Prostate gland (tissue), 2 donors: ENCODE measurements at regions not wholly inside any gene's neighbourhood (a gene's known extent, or its start where the extent isn't known, plus 50 kb on each side); places are given as distances from the start of the nearest gene placed in this dataset.

Experiments
- DNase-seq: peaks from one replicate; pipeline ENCODE4 v3.0.0-alpha.2; 2019; ENCODE audit warnings: low spot score
- H3K27ac ChIP-seq, 2 donors: fragments of 200-600 bp; sonication (generic); 2 replicates each; pipeline ENCODE4 v1.5.1; 2017 to 2019
- H3K27me3 ChIP-seq: fragments of 200-600 bp; sonication (generic); replicated peaks from 2 replicates; pipeline ENCODE4 v1.5.1; 2019; ENCODE audit not compliant: insufficient read depth
- H3K36me3 ChIP-seq, 2 donors: fragments of 200-600 bp; sonication (generic); 1 replicate in 1 of 2; 2 replicates in 1 of 2; pipeline versions ENCODE4 v1.5.1 to v1.8.1; 2017 to 2019
- H3K4me1 ChIP-seq: fragments of 200-600 bp; sonication (generic); replicated peaks from 2 replicates; pipeline ENCODE4 v1.5.1; 2019
- H3K4me3 ChIP-seq, 2 donors: fragments of 200-600 bp; sonication (generic); 2 replicates each; pipeline ENCODE4 v1.5.1; 2017 to 2019
- H3K9me3 ChIP-seq: fragments of 200-600 bp; sonication (generic); 2 replicates; pipeline ENCODE4 v1.5.1; 2017
- POLR2A ChIP-seq: fragments of 450-650 bp; IDR thresholded peaks from one replicate; pipeline ENCODE4 v1.6.1; 2016; ENCODE audit warnings: antibody characterized with exemption, mild to moderate bottlenecking
- POLR2AphosphoS5 ChIP-seq: sonication (generic); formaldehyde crosslinking; IDR thresholded peaks from one replicate; pipeline ENCODE4 v1.6.1; 2017; ENCODE audit warnings: antibody characterized with exemption
- WGBS: methylation state at CpG from one replicate; pipeline ENCODE4 v1.1.5; 2018; 5-methylcytosine and 5-hydroxymethylcytosine counted together
- intact Hi-C: fragments of 100-400 bp; cut with DNase I; formaldehyde crosslinking; loops from one replicate; pipeline ENCODE4 v1.14.2; 2022
- TF ChIP-seq, protein P1 (sequence below), 4 experiments: fragments of 200-600 bp in 2 of 4; fragments of 450-650 bp in 2 of 4; sonication (generic) in 2 of 4; IDR thresholded peaks; 1 replicate in 3 of 4; 2 replicates in 1 of 4; pipeline ENCODE4 v1.5.1; 2016 to 2019; ENCODE audit warnings: antibody characterized with exemption in 4 of 4, mild to moderate bottlenecking in 2 of 4, moderate library complexity in 2 of 4

DNA sequence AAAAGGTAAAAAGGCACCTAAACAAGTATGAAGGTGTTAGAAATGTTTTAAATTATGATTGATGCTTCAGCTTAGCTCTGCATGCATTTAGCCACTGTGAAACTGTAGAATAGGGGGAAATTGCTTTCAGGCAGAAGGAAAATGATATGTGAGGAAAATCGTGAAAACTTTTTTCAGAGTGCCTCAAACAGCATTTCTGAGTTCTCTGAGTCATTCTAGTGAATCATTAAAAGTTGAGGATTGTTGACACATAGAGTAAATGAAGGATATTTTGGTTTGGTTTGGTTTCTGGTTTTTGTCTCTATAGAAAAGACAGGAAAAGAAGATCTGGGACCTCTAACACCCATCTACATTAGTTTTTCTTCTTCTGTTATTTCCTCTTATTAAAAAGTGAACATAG, 332.5 kb upstream of the TRAM1L1 start:
- Histone ChIP-seq H3K27ac (no peak overlapping the region), H3K36me3 (no peaks in the 10 kb centered on the region), H3K4me1 (no peaks in the 10 kb centered on the region), H3K9me3 (no peaks in the 10 kb centered on the region), H3K4me3 (no peak overlapping the region), H3K27me3 (no peaks in the 10 kb centered on the region)
- DNase-seq: no peak
- intact Hi-C loops: no loop called here
- TF ChIP-seq POLR2A (no peak), POLR2AphosphoS5 (no peak)
- TF ChIP-seq, protein P1, sequence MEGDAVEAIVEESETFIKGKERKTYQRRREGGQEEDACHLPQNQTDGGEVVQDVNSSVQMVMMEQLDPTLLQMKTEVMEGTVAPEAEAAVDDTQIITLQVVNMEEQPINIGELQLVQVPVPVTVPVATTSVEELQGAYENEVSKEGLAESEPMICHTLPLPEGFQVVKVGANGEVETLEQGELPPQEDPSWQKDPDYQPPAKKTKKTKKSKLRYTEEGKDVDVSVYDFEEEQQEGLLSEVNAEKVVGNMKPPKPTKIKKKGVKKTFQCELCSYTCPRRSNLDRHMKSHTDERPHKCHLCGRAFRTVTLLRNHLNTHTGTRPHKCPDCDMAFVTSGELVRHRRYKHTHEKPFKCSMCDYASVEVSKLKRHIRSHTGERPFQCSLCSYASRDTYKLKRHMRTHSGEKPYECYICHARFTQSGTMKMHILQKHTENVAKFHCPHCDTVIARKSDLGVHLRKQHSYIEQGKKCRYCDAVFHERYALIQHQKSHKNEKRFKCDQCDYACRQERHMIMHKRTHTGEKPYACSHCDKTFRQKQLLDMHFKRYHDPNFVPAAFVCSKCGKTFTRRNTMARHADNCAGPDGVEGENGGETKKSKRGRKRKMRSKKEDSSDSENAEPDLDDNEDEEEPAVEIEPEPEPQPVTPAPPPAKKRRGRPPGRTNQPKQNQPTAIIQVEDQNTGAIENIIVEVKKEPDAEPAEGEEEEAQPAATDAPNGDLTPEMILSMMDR (IDR thresholded peaks at IDR 0.05): no peak
- 41% methylated on average over 1 of the region's 1 CpG for WGBS

DNA sequence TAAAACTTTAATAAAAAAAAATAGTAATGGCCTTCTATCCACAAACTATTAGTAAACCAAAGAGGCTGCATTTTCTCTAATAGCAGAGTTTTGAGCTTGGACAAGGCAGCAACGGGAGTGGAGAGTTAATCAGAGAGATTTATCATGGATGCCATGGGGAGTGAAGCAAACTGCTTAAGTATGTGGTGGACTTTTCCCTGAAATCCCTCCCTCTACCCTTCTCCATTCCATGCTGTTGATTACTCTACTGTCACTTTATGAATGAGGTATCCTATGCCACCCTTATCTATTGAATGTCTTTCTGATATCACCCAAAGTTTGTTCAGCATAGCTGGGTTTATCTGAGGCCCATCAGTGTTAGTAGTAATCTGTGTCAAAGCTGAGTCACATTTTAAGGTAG, 335.6 kb upstream of the TRAM1L1 start:
- Histone ChIP-seq H3K4me1 (no peaks in the 10 kb centered on the region), H3K27me3 (no peaks in the 10 kb centered on the region), H3K36me3 (no peaks in the 10 kb centered on the region), H3K4me3 (no peak overlapping the region), H3K9me3 (no peaks in the 10 kb centered on the region), H3K27ac (no peak overlapping the region)
- TF ChIP-seq POLR2AphosphoS5 (no peak), POLR2A (no peak)
- TF ChIP-seq, protein P1 (IDR thresholded peaks at IDR 0.05): no peak
- intact Hi-C loops: no loop called here
- DNase-seq: no peak
- WGBS: 52% methylated on average over 1 of the region's 1 CpG

- Histone ChIP-seq H3K27ac (no peak overlapping the region), H3K4me1 (no peaks in the 10 kb centered on the region), H3K9me3 (no peaks in the 10 kb centered on the region), H3K36me3 (no peaks in the 10 kb centered on the region), H3K27me3 (no peaks in the 10 kb centered on the region), H3K4me3 (no peak overlapping the region)
- WGBS: 50% methylated on average over 4 of the region's 4 CpGs
- TF ChIP-seq, protein P1 (IDR thresholded peaks at IDR 0.05): no peak
- TF ChIP-seq POLR2AphosphoS5 (no peak), POLR2A (no peak)
- DNase-seq: no peak
- intact Hi-C loops: no loop called here
These were observed 336.3 kb upstream of the TRAM1L1 start for GRCh38 chr4:117421706-117422105.

GRCh38 chr4:117422297-117422696, 336.9 kb upstream of the TRAM1L1 start:
- Histone ChIP-seq H3K27me3 (no peaks in the 10 kb centered on the region), H3K27ac (no peak overlapping the region), H3K4me3 (no peak overlapping the region), H3K4me1 (no peaks in the 10 kb centered on the region), H3K36me3 (no peaks in the 10 kb centered on the region), H3K9me3 (no peaks in the 10 kb centered on the region)
- 56% methylated on average over 5 of the region's 5 CpGs for WGBS
- intact Hi-C loops: no loop called here
- TF ChIP-seq, protein P1 (IDR thresholded peaks at IDR 0.05): no peak
- TF ChIP-seq POLR2AphosphoS5: no peak
- TF ChIP-seq POLR2A: no peak
- DNase-seq: no peak

DNA sequence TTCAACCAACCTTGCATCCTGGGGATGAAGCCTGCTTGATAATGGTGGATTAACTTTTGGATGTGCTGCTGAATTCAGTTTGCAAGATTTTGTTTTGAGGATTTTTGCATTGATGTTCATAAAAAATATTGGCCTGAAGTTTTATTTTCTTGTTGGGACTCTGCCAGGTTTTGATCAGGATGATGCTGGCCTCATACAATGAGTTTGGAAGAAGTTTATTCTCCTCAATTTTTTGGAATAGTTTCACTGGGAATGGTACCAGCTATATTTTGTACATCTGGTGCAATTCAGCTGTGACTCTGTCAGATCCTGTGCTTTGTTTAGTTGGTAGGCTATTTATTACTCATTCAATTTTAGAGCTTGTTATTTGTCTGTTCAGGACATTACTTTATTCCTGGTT, 340.3 kb upstream of the TRAM1L1 start:
- Histone ChIP-seq H3K4me3 (no peak overlapping the region), H3K36me3 (no peaks in the 10 kb centered on the region), H3K27me3 (no peaks in the 10 kb centered on the region), H3K27ac (no peak overlapping the region), H3K4me1 (no peaks in the 10 kb centered on the region), H3K9me3 (no peaks in the 10 kb centered on the region)
- TF ChIP-seq POLR2A (no peak), POLR2AphosphoS5 (no peak)
- TF ChIP-seq, protein P1 (IDR thresholded peaks at IDR 0.05): no peak
- intact Hi-C loops: no loop called here
- no peak for DNase-seq
